HepG2 (cell line): ENCODE measurements at regions not wholly inside any gene's neighbourhood (a gene's known extent, or its start where the extent isn't known, plus 50 kb on each side); places are given as distances from the start of the nearest gene placed in this dataset.

Experiments used
- ATAC-seq: fragments of 200-7000 bp; cut with Tn5 transposase; 3 replicates; pipeline ENCODE4 v1.9.1; 2020; ENCODE audit warnings: mild to moderate bottlenecking, moderate library complexity
- BruUV-seq: library from RNA; stranded (reverse); fragments of 400-500 nt; replicated peaks from 2 replicates; lab custom pipeline; 2021; lab: Mats Ljungman, UMichigan
- CTCF ChIA-PET: fragments of 300-600 bp; formaldehyde crosslinking; extraction: SDS; loops from one replicate; lab custom pipeline; 2021; ENCODE audit warnings: low total read pairs, inconsistent platforms, low intra/inter-chr PET ratio; lab: Yijun Ruan, JAX
- POLR2A ChIA-PET: fragments of 350-600 bp; sonication (Branson Sonifier 250); formaldehyde crosslinking; loops from one replicate; lab custom pipeline; 2020; ENCODE audit warnings: antibody characterized with exemption, inconsistent platforms; lab: Yijun Ruan, JAX
- DNase-seq: peaks from one replicate; pipeline ENCODE4 v3.0.0-alpha.2; 2015; ENCODE audit warnings: low spot score
- FAIRE-seq: peaks from 3 replicates; lab custom pipeline; 2011; peaks lifted over from hg19 to GRCh38; lab: Jason Lieb, UNC
- H2AFZ ChIP-seq: one replicate; pipeline ENCODE4 v1.6.1; 2011; ENCODE audit warnings: low read length, inconsistent platforms
- H3K27ac ChIP-seq: fragments of 300-600 bp; 3 replicates; pipeline ENCODE4 v1.8.0; 2011; ENCODE audit warnings: mixed run types, mild to moderate bottlenecking, mixed read lengths, low read length, inconsistent platforms; ENCODE audit not compliant: insufficient read depth; ENCODE audit errors: extremely low read length
- H3K27me3 ChIP-seq, 2 experiments: fragments of 200-600 bp in 1 of 2; 2 replicates in 1 of 2; 3 replicates in 1 of 2; pipeline versions ENCODE4 v1.6.0 to v1.8.0; 2011; ENCODE audit warnings: low read length in 2 of 2, mild to moderate bottlenecking in 2 of 2, moderate library complexity in 2 of 2, inconsistent platforms in 1 of 2; ENCODE audit not compliant: insufficient read depth in 2 of 2, control insufficient read depth in 1 of 2
- H3K36me3 ChIP-seq, 2 experiments: fragments of 200-600 bp in 1 of 2; replicated peaks in 1 of 2; 2 replicates in 1 of 2; 3 replicates in 1 of 2; pipeline versions ENCODE4 v1.5.1 to v1.8.0; 2011; ENCODE audit warnings: low read length in 2 of 2, inconsistent platforms in 1 of 2; ENCODE audit not compliant: insufficient read depth in 2 of 2, control insufficient read depth in 1 of 2
- H3K4me1 ChIP-seq: 2 replicates; pipeline ENCODE4 v1.5.1; 2012; ENCODE audit warnings: low read length, inconsistent platforms; ENCODE audit not compliant: insufficient read depth
- H3K4me2 ChIP-seq: 2 replicates; pipeline ENCODE4 v1.6.0; 2011; ENCODE audit warnings: low read depth, low read length, inconsistent platforms
- H3K4me3 ChIP-seq, 3 experiments: fragments of 200-600 bp in 1 of 3; sonication (generic), shearing (Covaris generic) in 1 of 3; replicated peaks in 1 of 3; 2 replicates each; pipeline ENCODE4 v1.5.1; 2011 to 2016; ENCODE audit warnings: low read length in 3 of 3, inconsistent platforms in 2 of 3, low read depth in 2 of 3, mild to moderate bottlenecking in 2 of 3, control low read depth in 1 of 3, mixed read lengths in 1 of 3; ENCODE audit not compliant: insufficient read depth in 1 of 3
- H3K79me2 ChIP-seq: one replicate; pipeline ENCODE4 v1.6.1; 2011; ENCODE audit warnings: low read length, inconsistent platforms; ENCODE audit not compliant: insufficient read depth
- H3K9ac ChIP-seq: 2 replicates; pipeline ENCODE4 v1.6.0; 2011; ENCODE audit warnings: mild to moderate bottlenecking, low read depth, low read length, inconsistent platforms; ENCODE audit not compliant: insufficient read depth
- H3K9me3 ChIP-seq: 2 replicates; pipeline ENCODE4 v1.5.1; 2012; ENCODE audit warnings: mild to moderate bottlenecking, low read length
- H4K20me1 ChIP-seq: 2 replicates; pipeline ENCODE4 v1.6.0; 2011; ENCODE audit warnings: inconsistent platforms, mild to moderate bottlenecking, low read length, moderate library complexity; ENCODE audit not compliant: insufficient read depth
- CCAR2 ChIP-seq: fragments of 200-400 bp; formaldehyde crosslinking; optimal IDR thresholded peaks from 2 replicates; pipeline ENCODE3; 2018; ENCODE audit warnings: low read depth, mild to moderate bottlenecking, low read length, moderate library complexity
- POGK ChIP-seq: sonication (generic); formaldehyde crosslinking; conservative IDR thresholded peaks from 2 replicates; pipeline ENCODE4 v1.8.0; 2022; ENCODE audit warnings: mild to moderate bottlenecking, moderate library complexity, missing genetic modification reagents
- RBM39 ChIP-seq: fragments of 200-400 bp; formaldehyde crosslinking; IDR thresholded peaks from one replicate; pipeline ENCODE4 v1.6.1; 2018; ENCODE audit warnings: antibody characterized with exemption, mild to moderate bottlenecking, low read depth, low read length; ENCODE audit not compliant: poor library complexity, severe bottlenecking
- SMARCC2 ChIP-seq: fragments of 450-650 bp; IDR thresholded peaks from 2 replicates; pipeline ENCODE4 v1.6.1; 2017; ENCODE audit warnings: antibody characterized with exemption, mild to moderate bottlenecking
- SNAPC5 ChIP-seq: sonication (generic); formaldehyde crosslinking; IDR thresholded peaks from 2 replicates; pipeline ENCODE4 v1.8.1; 2023; ENCODE audit warnings: mild to moderate bottlenecking, missing genetic modification reagents, borderline replicate concordance
- TBP ChIP-seq: sonication (generic); formaldehyde crosslinking; IDR thresholded peaks from 2 replicates; pipeline ENCODE4 v1.5.0; 2020; ENCODE audit warnings: missing genetic modification reagents
- ZNF615 ChIP-seq: sonication (generic); formaldehyde crosslinking; IDR thresholded peaks from 2 replicates; pipeline ENCODE4 v1.5.0; 2020; ENCODE audit warnings: mild to moderate bottlenecking, missing genetic modification reagents, borderline replicate concordance
- ZNF639 ChIP-seq: conservative IDR thresholded peaks from 2 replicates; pipeline ENCODE4 v1.6.1; 2018; ENCODE audit warnings: missing genetic modification reagents
- ZNF660 ChIP-seq: sonication (generic); formaldehyde crosslinking; IDR thresholded peaks from 2 replicates; pipeline ENCODE4 v1.5.1; 2020; ENCODE audit warnings: mild to moderate bottlenecking, low read depth, missing genetic modification reagents, borderline replicate concordance
- ZNF883 ChIP-seq: sonication (generic); formaldehyde crosslinking; IDR thresholded peaks from 2 replicates; pipeline ENCODE4 v1.5.1; 2020; ENCODE audit warnings: mild to moderate bottlenecking, missing genetic modification reagents; ENCODE audit errors: not compliant biosample characterization
- WGBS: methylation state at CpG from one replicate; pipeline ENCODE4 v1.1.6; 2017; ENCODE audit warnings: low lambda C conversion rate; 5-methylcytosine and 5-hydroxymethylcytosine counted together
- in situ Hi-C: cut with HindIII; loops from 2 replicates; pipeline ENCODE4 v1.10.0; 2017; ENCODE audit warnings: low pct_unique_long_range_greater_than_20kb; ENCODE audit not compliant: extremely low pct_ligation_motif_present
- intact Hi-C: fragments of 100-400 bp; cut with micrococcal nuclease; formaldehyde crosslinking; loops from one replicate; pipeline ENCODE4 v1.10.0; 2022; ENCODE audit not compliant: unreplicated experiment

GRCh38 chr1:114206392-114206791, 52.7 kb upstream of the SYT6 start:
- in situ Hi-C loops (no loop called here), intact Hi-C loops (no loop called here)
- H3K27me3 ChIP-seq, result peaks cover 1 to 20% of the 10 kb centered on the region in 2 experiments; a peak in 2 of 5 replicates
- no peak for ATAC-seq
- BruUV-seq, result no TSS peak
- FAIRE-seq, result no peak
- H3K9me3 ChIP-seq, result no peaks in the 10 kb centered on the region
- TF ChIP-seq RBM39 (no peak), SNAPC5 (no peak), TBP (CRISPR knock-in tag) (no peak), ZNF883 (CRISPR knock-in tag) (no peak), ZNF660 (CRISPR knock-in tag) (no peak), POGK (CRISPR knock-in tag) (no peak), ZNF615 (CRISPR knock-in tag) (no peak), ZNF639 (CRISPR knock-in tag) (no peak), SMARCC2 (no peak), CCAR2 (no peak)
- no peak overlapping the region for H2AFZ ChIP-seq
- H3K4me3 ChIP-seq, result no peak overlapping the region
- no peak overlapping the region for H3K9ac ChIP-seq
- no peaks in the 10 kb centered on the region for H3K4me1 ChIP-seq
- H4K20me1 ChIP-seq, result no peaks in the 10 kb centered on the region
- no peak overlapping the region for H3K4me2 ChIP-seq
- ChIA-PET CTCF (no interaction called here), POLR2A (no interaction called here)
- no peak overlapping the region for H3K27ac ChIP-seq
- H3K36me3 ChIP-seq, result no peaks in the 10 kb centered on the region
- WGBS, result 0% methylated on average over 4 of the region's 7 CpGs
- no peaks in the 10 kb centered on the region for H3K79me2 ChIP-seq
- DNase-seq, result no peak
